Left hindlimb (tissue), 1 donor: ENCODE measurements at regions not wholly inside any gene's neighbourhood (a gene's known extent, or its start where the extent isn't known, plus 50 kb on each side); places are given as distances from the start of the nearest gene placed in this dataset.

ENCODE experiments used
- DNase-seq: peaks from one replicate; pipeline ENCODE4 v3.0.0-alpha.2; 2018

GRCh38 chr3:68458581-68458980 is 473.8 kb downstream of the TAFA4 start:
- DNase-seq = no peak

GRCh38 chr3:68448510-68449383 is 483.6 kb downstream of the TAFA4 start:
- DNase-seq = no peak

DNA sequence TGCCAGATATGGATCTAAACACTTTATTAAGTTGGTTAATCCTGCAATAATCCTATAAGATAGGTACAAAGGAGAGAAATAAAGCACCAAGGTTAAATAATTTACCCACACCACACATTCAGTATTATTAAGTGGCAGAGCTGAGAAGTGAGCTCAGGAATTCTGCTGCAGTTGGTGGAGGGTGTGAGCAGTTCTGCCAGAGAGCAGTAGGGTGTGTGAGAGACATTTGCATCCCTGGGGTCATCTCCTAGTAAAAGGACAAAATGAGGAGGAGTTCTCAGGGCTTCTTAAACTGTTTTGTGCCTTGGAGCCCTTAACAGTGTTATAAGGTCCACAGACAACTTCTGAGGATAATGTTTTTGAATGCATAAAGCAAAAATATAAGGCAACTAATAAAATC is 484.5 kb downstream of the TAFA4 start:
- DNase-seq = no peak

- no peak for DNase-seq
These were observed 491.3 kb downstream of the TAFA4 start for GRCh38 chr3:68441054-68441453.

GRCh38 chr3:68436619-68437401 is 495.5 kb downstream of the TAFA4 start:
- no peak for DNase-seq

DNA sequence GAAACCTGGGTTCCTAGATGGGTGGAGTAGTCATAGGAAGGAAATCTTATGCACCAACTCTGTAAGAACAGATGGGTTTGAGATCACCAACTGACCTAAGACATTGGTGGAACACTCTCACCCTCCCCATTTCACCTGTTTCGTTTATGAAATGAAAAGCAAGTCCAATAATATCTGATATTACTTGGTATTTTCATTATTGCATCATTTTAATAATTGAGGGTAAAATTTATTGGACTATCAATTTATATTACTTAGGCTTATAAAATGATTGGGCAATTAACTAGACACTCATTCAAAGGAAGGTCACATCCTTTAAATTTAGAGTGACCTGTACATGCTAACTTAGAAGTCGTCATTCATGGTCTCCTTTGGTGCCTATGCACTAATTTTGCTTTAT is 503.9 kb downstream of the TAFA4 start:
- no peak for DNase-seq

DNA sequence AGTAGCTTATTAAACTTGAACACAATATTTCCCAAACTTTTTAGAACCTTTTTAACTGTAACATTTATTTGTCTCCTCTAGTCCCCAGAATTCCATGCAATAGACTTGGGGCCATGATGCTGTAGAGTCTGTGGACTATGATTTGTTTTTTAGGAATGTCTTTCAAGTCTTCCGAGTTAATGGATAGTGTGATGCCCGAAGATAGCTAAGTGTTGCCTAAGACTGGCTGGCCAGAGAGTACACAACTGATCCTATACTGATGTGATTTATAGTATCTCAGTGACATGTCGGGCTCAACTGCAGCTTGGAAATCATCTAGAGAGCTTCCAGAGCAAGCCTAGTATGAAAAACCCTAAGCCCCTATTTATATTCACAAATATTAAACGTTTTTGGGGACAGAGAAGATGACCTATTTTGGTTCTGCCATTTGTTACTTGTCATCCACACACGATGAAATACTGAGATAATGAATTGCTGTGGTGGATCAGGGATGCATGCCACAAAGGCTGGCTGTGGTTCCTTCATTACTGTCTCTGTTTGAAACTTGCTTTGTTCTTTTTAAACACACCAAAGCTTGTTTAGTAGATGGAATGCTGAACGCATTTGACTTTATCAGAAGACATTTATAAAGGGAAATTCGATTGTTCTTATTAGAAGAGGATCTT is 507.4 kb downstream of the TAFA4 start:
- no peak for DNase-seq

- DNase-seq = no peak
These were observed 523.7 kb downstream of the TAFA4 start for GRCh38 chr3:68408626-68409025.

DNA sequence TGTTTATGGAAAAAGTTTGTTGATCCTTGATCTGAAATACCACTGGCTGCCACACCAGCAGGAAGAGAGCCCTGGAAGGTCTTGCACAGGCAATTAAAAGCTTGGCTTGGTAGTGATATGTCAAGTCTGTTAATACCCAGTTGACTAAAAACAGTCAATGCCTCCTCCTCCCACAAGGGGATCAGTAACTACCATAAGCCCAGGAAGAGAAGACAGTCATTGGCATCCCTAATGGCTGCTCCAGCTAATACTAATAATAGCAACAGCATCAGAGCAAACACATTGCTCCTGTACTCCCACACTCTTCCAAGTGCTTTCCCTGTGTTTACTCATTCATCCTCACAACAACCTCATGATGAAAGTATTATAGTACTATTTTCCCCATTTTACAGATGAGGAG is 528.6 kb downstream of the TAFA4 start:
- no peak for DNase-seq

DNA sequence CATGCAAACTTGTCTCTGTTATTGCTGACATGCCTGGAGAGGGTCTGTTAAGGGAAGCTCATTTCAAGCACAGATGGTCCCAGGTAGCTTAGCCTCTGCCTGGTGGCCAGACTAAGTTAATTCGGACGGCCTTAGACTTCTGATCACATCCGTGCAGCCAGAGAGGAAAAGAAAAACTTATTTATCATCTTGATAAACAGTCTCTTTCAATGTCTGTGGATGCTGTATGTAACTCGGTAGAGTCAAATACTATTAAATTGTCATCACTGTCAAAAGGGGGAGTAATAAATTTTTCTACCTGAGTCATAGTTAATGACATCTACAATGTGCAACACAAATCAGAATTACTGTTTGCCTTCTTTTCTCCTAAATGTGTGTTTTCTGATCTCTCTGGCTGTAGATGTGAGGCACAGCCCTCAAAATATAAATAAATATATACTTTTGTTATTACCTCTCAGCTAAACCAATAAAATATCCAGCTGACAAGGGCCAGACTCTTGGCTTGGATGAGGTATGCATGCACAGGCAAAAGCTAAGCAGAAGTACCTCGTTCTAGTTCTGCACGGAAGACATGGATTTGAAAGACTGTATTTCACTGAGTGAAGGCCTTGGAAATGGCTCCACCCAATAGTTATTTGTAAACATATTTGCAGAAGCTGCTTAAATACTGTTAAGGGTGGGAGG is 530.0 kb downstream of the TAFA4 start:
- no peak for DNase-seq

GRCh38 chr3:68378631-68379030 is 553.7 kb downstream of the TAFA4 start:
- DNase-seq = no peak

- no peak for DNase-seq
These were observed 558.6 kb downstream of the TAFA4 start for GRCh38 chr3:68373727-68374126.

DNA sequence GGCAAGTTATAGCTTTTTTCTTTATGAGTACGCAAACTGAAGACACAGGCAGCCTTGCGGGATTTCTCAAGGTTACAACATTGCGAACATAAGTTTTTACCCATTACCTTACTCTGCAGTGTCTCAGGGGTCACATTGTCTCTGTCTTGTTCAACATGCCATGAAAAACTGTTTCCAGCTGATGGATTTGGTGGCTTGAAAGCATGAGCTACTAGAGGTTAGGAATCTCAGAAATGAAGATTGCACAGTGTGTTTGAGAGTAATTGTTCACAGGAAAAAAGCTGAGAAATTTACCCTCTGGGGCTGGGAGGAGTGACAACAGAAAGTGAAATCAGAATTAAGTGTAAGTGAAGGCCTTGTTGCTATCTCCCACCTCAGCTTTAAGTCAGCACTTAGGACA is 568.6 kb downstream of the TAFA4 start:
- DNase-seq = no peak

GRCh38 chr3:68360492-68360891 is 571.9 kb downstream of the TAFA4 start:
- DNase-seq = no peak

DNA sequence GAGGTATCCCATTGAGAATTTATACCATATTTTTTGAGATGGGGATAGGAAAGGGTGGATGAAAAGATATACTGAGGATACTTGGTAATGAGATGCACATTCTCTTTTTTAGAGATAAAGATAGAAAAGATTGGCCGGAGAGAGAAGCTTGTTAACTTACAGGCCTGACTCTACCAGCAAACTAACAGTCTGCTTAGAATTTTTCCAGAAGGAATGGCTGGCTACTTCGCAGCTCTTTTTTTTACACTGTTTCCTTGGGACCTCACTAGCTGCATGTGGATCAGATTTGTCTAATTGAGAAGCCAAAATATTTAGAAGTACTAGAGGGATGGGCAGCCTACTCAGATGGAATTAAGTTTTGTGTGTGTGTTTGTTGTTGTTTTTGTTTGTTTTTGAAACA is 586.6 kb downstream of the TAFA4 start:
- no peak for DNase-seq

- no peak for DNase-seq
These were observed 589.9 kb downstream of the TAFA4 start for GRCh38 chr3:68342426-68342825.

DNA sequence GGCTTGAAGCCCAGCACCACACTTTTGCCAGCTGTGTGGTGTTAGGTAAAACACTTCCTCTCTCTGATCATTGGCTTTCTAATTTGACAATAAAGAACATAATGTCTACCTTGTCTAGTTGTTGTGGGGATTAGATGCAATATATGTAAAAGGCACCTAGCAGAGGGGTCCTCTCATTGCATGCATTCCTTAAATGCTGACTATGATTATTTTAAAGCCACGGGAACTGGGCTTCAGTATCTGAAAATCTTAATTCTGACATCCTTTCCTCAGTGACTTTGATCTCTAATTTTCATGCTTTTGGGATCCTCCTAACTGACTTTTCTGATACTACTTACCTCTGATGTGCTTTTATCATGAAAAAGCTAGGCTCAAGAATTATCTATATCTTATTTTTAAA is 596.3 kb downstream of the TAFA4 start:
- DNase-seq = no peak

DNA sequence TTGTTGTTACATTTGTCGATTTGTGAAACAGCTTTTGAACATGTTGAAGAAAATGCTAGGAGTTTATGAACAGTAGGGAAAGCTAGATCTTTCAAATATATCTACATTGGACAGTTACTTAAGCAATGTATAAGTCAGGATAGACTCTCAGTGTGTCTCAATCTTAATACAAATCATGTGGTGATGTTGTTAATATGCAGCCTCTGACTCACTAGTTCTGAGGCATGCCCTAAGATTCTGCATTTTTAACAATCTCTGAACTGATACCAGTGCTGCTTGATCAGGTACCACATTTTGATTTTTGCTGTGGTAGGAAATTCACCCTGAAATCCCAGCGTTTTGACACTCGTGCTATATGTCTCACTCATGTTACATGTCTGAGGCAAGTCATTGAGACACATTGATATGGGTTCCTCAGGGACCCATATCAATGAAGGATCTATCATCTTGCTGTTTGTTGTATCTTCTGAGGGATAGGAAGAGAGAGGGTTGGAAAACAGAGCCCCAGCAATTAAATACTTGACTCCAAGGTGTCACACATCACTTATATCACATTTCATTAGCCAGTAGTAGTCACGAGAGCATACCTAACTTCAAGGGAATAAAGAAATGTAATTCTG is 597.9 kb downstream of the TAFA4 start:
- no peak for DNase-seq

- DNase-seq = no peak
These were observed 604.3 kb downstream of the TAFA4 start for GRCh38 chr3:68328049-68328448.

GRCh38 chr3:68315964-68316363 is 616.4 kb downstream of the TAFA4 start:
- no peak for DNase-seq

DNA sequence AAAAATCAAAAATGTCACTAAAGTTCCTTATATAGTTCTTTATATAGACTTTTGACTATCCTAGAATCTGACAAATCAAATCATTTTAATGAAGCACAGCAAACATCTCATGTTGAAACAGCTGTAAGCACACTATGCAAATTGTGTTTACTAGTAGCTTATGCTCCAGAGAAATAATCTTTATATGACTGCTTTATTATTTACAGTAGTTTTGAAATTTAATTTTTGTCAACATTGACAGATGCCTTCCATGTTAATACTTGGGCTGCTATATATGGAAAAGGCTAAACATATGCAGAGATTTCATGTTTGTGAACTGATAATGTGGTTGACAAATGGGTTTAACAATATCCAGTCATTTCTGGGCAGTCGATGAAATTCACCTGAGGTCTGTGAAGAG is 616.8 kb downstream of the TAFA4 start:
- no peak for DNase-seq

DNA sequence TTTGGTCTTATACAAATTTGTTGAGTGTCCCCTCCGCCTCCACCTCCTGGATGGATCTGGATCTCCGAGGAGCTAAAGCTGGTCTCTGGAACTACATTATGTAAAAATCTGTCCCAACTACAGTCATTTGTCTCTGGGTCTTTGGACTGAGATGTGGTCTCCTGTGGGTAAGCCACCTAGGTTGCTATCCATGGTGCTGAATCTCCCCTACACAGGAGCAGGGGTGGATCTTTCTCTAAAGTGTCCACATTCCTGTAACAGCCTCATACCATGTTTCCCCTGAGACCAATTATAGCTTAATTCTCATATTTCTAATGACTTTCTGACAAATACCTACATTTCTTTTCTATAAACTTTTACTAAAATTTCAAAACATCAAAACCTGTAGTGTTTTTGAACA is 625.8 kb downstream of the TAFA4 start:
- DNase-seq = no peak

- no peak for DNase-seq
These were observed 636.9 kb downstream of the TAFA4 start for GRCh38 chr3:68295457-68295856.
